AG20443 (cell line): ENCODE measurements at regions not wholly inside any gene's neighbourhood (a gene's known extent, or its start where the extent isn't known, plus 50 kb on each side); places are given as distances from the start of the nearest gene placed in this dataset.

Source experiments
- DNase-seq: peaks from one replicate; pipeline ENCODE4 v3.0.0; 2012; ENCODE audit warnings: low spot score, mixed read lengths

- DNase-seq: no peak
These were observed 312.4 kb upstream of the RTL1 start for GRCh38 chr14:101215927-101216326.

- DNase-seq: no peak
These were observed 313.0 kb upstream of the RTL1 start for GRCh38 chr14:101216366-101217079.

- DNase-seq: no peak
These were observed 313.6 kb upstream of the RTL1 start for GRCh38 chr14:101217080-101217463.

GRCh38 chr14:101217616-101218371 lies 314.3 kb upstream of the RTL1 start:
- DNase-seq: no peak

- DNase-seq: no peak
These were observed 316.6 kb upstream of the RTL1 start for GRCh38 chr14:101219896-101220703.

- DNase-seq: no peak
These were observed 317.5 kb upstream of the RTL1 start for GRCh38 chr14:101220921-101221510.

GRCh38 chr14:101221549-101222160 lies 318.1 kb upstream of the RTL1 start:
- no peak for DNase-seq

GRCh38 chr14:101222362-101223070 lies 319.0 kb upstream of the RTL1 start:
- no peak for DNase-seq

- DNase-seq: no peak
These were observed 319.6 kb upstream of the RTL1 start for GRCh38 chr14:101223127-101223526.

- DNase-seq: no peak
These were observed 320.1 kb upstream of the RTL1 start for GRCh38 chr14:101223561-101224162.

GRCh38 chr14:101224356-101225156 lies 321.0 kb upstream of the RTL1 start:
- DNase-seq: no peak

GRCh38 chr14:101225157-101226152 lies 321.9 kb upstream of the RTL1 start:
- no peak for DNase-seq

- DNase-seq: no peak
These were observed 322.7 kb upstream of the RTL1 start for GRCh38 chr14:101226265-101226602.

GRCh38 chr14:101226603-101227425 lies 323.3 kb upstream of the RTL1 start:
- DNase-seq: no peak

- no peak for DNase-seq
These were observed 324.4 kb upstream of the RTL1 start for GRCh38 chr14:101227611-101228594.

GRCh38 chr14:101228949-101229541 lies 325.5 kb upstream of the RTL1 start:
- DNase-seq: no peak
